SK-N-SH treated with all-trans-retinoic acid at 6 μM for 48 hours (cell line): ENCODE measurements at regions not wholly inside any gene's neighbourhood (a gene's known extent, or its start where the extent isn't known, plus 50 kb on each side); places are given as distances from the start of the nearest gene placed in this dataset.

Source experiments
- ARNTL ChIP-seq: fragments of 450-650 bp; formaldehyde crosslinking; IDR thresholded peaks from 2 replicates; pipeline ENCODE4 v1.5.0; 2020; ENCODE audit warnings: low read depth, mild to moderate bottlenecking, moderate library complexity, borderline replicate concordance
- CREB5 ChIP-seq: fragments of 250-450 bp; sonication (Bioruptor Pico); IDR thresholded peaks from 2 replicates; pipeline ENCODE4 v1.5.1; 2020; ENCODE audit warnings: low read depth, mild to moderate bottlenecking, moderate library complexity
- POU6F1 ChIP-seq: fragments of 250-450 bp; sonication (Bioruptor Pico); IDR thresholded peaks from 2 replicates; pipeline ENCODE4 v1.8.0; 2021; ENCODE audit warnings: low read depth, mild to moderate bottlenecking, moderate library complexity, borderline replicate concordance
- ZFP3 ChIP-seq: fragments of 250-450 bp; sonication (Bioruptor Pico); IDR thresholded peaks from 2 replicates; pipeline ENCODE4 v1.5.0; 2020; ENCODE audit warnings: mild to moderate bottlenecking, moderate library complexity
- ZFP30 ChIP-seq: fragments of 450-650 bp; formaldehyde crosslinking; IDR thresholded peaks from 2 replicates; pipeline ENCODE4 v1.5.0; 2022; ENCODE audit warnings: mild to moderate bottlenecking, moderate library complexity

DNA sequence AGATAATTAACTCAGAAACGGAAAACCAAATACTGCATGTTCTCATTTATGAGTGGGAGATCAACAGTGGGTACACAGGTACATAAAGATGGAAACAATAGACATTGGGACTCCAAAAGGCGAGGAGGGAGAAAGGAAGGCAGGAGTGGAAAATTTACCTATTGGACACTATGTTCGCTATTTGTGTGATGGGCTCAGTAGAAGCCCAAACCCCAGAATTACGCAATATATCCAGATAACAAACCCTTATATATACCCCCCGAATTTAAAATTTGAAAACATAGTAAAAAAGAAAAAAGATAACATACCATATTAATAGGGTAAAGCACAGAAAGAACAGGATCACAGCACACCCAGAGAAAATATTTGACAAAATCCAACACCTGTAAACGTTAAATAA lies 1351.7 kb upstream of the FAM98A start:
- no peak for TF ChIP-seq ZFP3
- no peak for TF ChIP-seq ARNTL (CRISPR knock-in tag)
- no peak for TF ChIP-seq CREB5 (CRISPR knock-in tag)
- no peak for TF ChIP-seq POU6F1 (CRISPR knock-in tag)
- TF ChIP-seq ZFP30 (CRISPR knock-in tag) = no peak
